Mesenchymal stem cell (in vitro differentiated cells and primary cell): ENCODE measurements at regions not wholly inside any gene's neighbourhood (a gene's known extent, or its start where the extent isn't known, plus 50 kb on each side); places are given as distances from the start of the nearest gene placed in this dataset.
"Not testable (repeated sequence)": the region's sequence is repeated elsewhere in the genome, so short reads cannot be mapped to it uniquely, and the experiment has no call there.

Experiments
- DNase-seq: peaks from one replicate; pipeline ENCODE4 v3.0.0-alpha.2; 2013
- H2AFZ ChIP-seq: one replicate; pipeline ENCODE4 v1.6.1; 2013; ENCODE audit warnings: low read depth, mild to moderate bottlenecking, control low read depth, inconsistent platforms, low read length, moderate library complexity
- H2AK5ac ChIP-seq: 2 replicates; pipeline ENCODE4 v1.6.1; 2013; ENCODE audit warnings: low read length, moderate library complexity, mild to moderate bottlenecking, inconsistent platforms; ENCODE audit not compliant: severe bottlenecking
- H2BK120ac ChIP-seq: one replicate; pipeline ENCODE4 v1.6.1; 2013; ENCODE audit warnings: low read depth, mild to moderate bottlenecking, inconsistent platforms, low read length, moderate library complexity
- H2BK12ac ChIP-seq, 2 experiments: one replicate each; pipeline ENCODE4 v1.6.1; 2013; ENCODE audit warnings: inconsistent platforms in 2 of 2, low read length in 2 of 2, mild to moderate bottlenecking in 2 of 2, moderate library complexity in 2 of 2, control low read depth in 1 of 2
- H2BK15ac ChIP-seq: one replicate; pipeline ENCODE4 v1.6.1; 2013; ENCODE audit warnings: mild to moderate bottlenecking, low read depth, inconsistent platforms; ENCODE audit not compliant: poor library complexity, severe bottlenecking
- H2BK5ac ChIP-seq: 2 replicates; pipeline ENCODE4 v1.6.1; 2013; ENCODE audit warnings: low read depth, mild to moderate bottlenecking, low read length, control low read depth, inconsistent platforms; ENCODE audit not compliant: poor library complexity, severe bottlenecking
- H3K14ac ChIP-seq, 2 experiments: one replicate each; pipeline ENCODE4 v1.6.1; 2013; ENCODE audit warnings: inconsistent platforms in 2 of 2, low read length in 2 of 2, control low read depth in 1 of 2, mild to moderate bottlenecking in 1 of 2, moderate library complexity in 1 of 2
- H3K18ac ChIP-seq, 2 experiments: one replicate each; pipeline ENCODE4 v1.6.1; 2013; ENCODE audit warnings: inconsistent platforms in 2 of 2, low read length in 2 of 2, control low read depth in 1 of 2, low read depth in 1 of 2, mild to moderate bottlenecking in 1 of 2
- H3K23ac ChIP-seq, 2 experiments: one replicate each; pipeline ENCODE4 v1.6.1; 2013; ENCODE audit warnings: inconsistent platforms in 2 of 2, low read length in 2 of 2, mild to moderate bottlenecking in 2 of 2, moderate library complexity in 2 of 2, control low read depth in 1 of 2
- H3K27ac ChIP-seq: 2 replicates; pipeline ENCODE4 v1.5.1; 2013; ENCODE audit warnings: mild to moderate bottlenecking, moderate library complexity, low read length, control low read depth, inconsistent platforms; ENCODE audit not compliant: poor library complexity, severe bottlenecking
- H3K27me3 ChIP-seq, 2 experiments: 2 replicates each; pipeline versions ENCODE4 v1.6.1 to v1.7.0; 2013; ENCODE audit warnings: low read length in 2 of 2, mild to moderate bottlenecking in 2 of 2, moderate library complexity in 2 of 2, control low read depth in 1 of 2, inconsistent platforms in 1 of 2; ENCODE audit not compliant: control insufficient read depth in 1 of 2, insufficient read depth in 1 of 2
- H3K36me3 ChIP-seq, 2 experiments: 2 replicates each; pipeline versions ENCODE4 v1.6.1 to v1.7.0; 2013; ENCODE audit warnings: low read length in 2 of 2, control low read depth in 1 of 2, inconsistent platforms in 1 of 2, low read depth in 1 of 2, mild to moderate bottlenecking in 1 of 2; ENCODE audit not compliant: insufficient read depth in 2 of 2, control insufficient read depth in 1 of 2
- H3K4ac ChIP-seq, 2 experiments: one replicate each; pipeline ENCODE4 v1.6.1; 2013; ENCODE audit warnings: inconsistent platforms in 2 of 2, low read length in 2 of 2, mild to moderate bottlenecking in 2 of 2, moderate library complexity in 2 of 2, control low read depth in 1 of 2, low read depth in 1 of 2
- H3K4me1 ChIP-seq: 2 replicates; pipeline ENCODE4 v1.6.1; 2013; ENCODE audit warnings: low read depth, low read length, control low read depth; ENCODE audit not compliant: control insufficient read depth, insufficient read depth
- H3K4me2 ChIP-seq: 2 replicates; pipeline ENCODE4 v1.6.1; 2013; ENCODE audit warnings: low read length, mild to moderate bottlenecking, inconsistent platforms; ENCODE audit not compliant: poor library complexity, severe bottlenecking
- H3K4me3 ChIP-seq, 2 experiments: 2 replicates each; pipeline versions ENCODE4 v1.5.1 to v1.7.0; 2013; ENCODE audit warnings: low read length in 2 of 2, mild to moderate bottlenecking in 2 of 2, control low read depth in 1 of 2, low read depth in 1 of 2; ENCODE audit not compliant: insufficient read depth in 1 of 2
- H3K79me1 ChIP-seq: replicated peaks from 2 replicates; pipeline ENCODE4 v1.6.1; 2013; ENCODE audit warnings: mild to moderate bottlenecking, control low read depth, low read length, inconsistent platforms; ENCODE audit not compliant: poor library complexity, severe bottlenecking
- H3K9ac ChIP-seq: 2 replicates; pipeline ENCODE4 v1.7.0; 2013; ENCODE audit warnings: mild to moderate bottlenecking, low read length, moderate library complexity
- H3K9me3 ChIP-seq: 2 replicates; pipeline ENCODE4 v1.7.0; 2013; ENCODE audit warnings: mild to moderate bottlenecking, low read length; ENCODE audit not compliant: control insufficient read depth
- H4K8ac ChIP-seq: one replicate; pipeline ENCODE4 v1.6.1; 2013; ENCODE audit warnings: inconsistent platforms, mild to moderate bottlenecking, low read length, moderate library complexity
- H4K91ac ChIP-seq: one replicate; pipeline ENCODE4 v1.6.1; 2013; ENCODE audit warnings: mild to moderate bottlenecking, low read length, inconsistent platforms
- WGBS: methylation state at CpG from one replicate; pipeline ENCODE4 v1.1.7; 2013; ENCODE audit warnings: mixed read lengths; 5-methylcytosine and 5-hydroxymethylcytosine counted together

DNA sequence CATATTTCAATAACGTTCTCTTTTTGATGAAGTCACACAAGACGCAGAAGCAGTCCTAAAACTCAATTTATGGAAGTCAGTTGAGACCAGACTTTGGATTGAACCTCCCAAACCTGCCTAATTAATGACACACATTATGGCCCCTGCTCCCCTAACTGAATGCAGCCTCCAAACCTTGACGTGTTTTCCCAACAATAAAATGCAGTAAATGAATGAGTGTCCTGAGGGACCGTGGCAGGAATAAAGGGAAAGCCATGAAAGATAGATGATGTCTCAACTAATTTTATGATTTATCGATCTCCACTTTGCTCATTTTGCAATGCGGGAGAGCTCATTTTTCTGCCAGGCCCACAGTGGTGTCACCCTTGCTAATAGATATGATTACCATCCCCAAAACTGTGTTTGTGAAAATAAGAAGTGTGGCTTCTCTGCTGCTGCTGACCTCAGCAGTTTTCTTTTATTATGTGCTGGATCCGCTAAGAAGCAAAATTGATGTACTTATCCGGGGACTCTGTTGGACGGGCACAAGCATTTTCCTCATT lies 189.9 kb downstream of the NPIPA8 start:
- no CpG with 5 or more reads among the region's 9 CpGs for WGBS
- H3K14ac ChIP-seq, H4K91ac ChIP-seq, H2BK15ac ChIP-seq, H2BK120ac ChIP-seq, H3K4ac ChIP-seq, H2AK5ac ChIP-seq, H3K23ac ChIP-seq, H3K79me1 ChIP-seq, H3K27me3 ChIP-seq, H3K9me3 ChIP-seq, H3K4me3 ChIP-seq, H4K8ac ChIP-seq, H3K18ac ChIP-seq, H2AFZ ChIP-seq, H3K4me1 ChIP-seq, H3K27ac ChIP-seq, H2BK12ac ChIP-seq, H3K4me2 ChIP-seq, H3K36me3 ChIP-seq, H3K9ac ChIP-seq, H2BK5ac ChIP-seq, DNase-seq: not testable (repeated sequence)

GRCh38 chr16:18142066-18142465 lies 194.5 kb downstream of the NPIPA8 start:
- H3K4me3 ChIP-seq, H2BK120ac ChIP-seq, H3K27ac ChIP-seq, H3K27me3 ChIP-seq, H4K8ac ChIP-seq, H3K23ac ChIP-seq, H4K91ac ChIP-seq, H3K9ac ChIP-seq, H3K9me3 ChIP-seq, H2AK5ac ChIP-seq, H3K4me1 ChIP-seq, H3K79me1 ChIP-seq, H2AFZ ChIP-seq, H3K14ac ChIP-seq, H2BK15ac ChIP-seq, H3K36me3 ChIP-seq, H3K18ac ChIP-seq, H3K4ac ChIP-seq, H2BK5ac ChIP-seq, H2BK12ac ChIP-seq, DNase-seq, H3K4me2 ChIP-seq: not testable (repeated sequence)
- WGBS: no CpG with 5 or more reads among the region's 5 CpGs

DNA sequence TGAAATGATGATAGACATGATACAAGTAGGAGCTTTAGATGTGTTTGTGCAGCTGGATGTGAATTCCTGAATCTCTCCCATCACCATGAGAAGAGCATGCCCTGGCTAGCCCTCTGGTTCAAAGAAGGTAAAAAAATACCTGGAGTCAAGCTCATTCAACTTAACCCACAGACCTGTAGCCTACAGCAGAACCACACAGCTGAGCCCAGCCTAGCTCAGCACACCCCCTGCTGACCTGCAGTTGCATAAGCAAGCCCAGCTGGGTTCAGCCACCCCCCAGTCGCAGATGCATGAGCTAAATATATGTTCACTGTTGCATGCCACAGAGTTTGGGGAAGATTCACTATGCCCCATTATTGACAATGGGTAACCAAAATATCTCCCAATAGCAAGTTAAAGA lies 200.2 kb downstream of the NPIPA8 start:
- not testable (repeated sequence) for H3K4me1 ChIP-seq, H2BK12ac ChIP-seq, H3K4ac ChIP-seq, H3K9me3 ChIP-seq, H2AK5ac ChIP-seq, H3K27me3 ChIP-seq, H3K18ac ChIP-seq, H4K91ac ChIP-seq, H2AFZ ChIP-seq, H3K27ac ChIP-seq, H3K23ac ChIP-seq, H3K4me3 ChIP-seq, H3K4me2 ChIP-seq, H3K14ac ChIP-seq, H3K79me1 ChIP-seq, H2BK5ac ChIP-seq, DNase-seq, H2BK120ac ChIP-seq, H4K8ac ChIP-seq, H2BK15ac ChIP-seq, H3K9ac ChIP-seq, H3K36me3 ChIP-seq
- WGBS: no CpG with 5 or more reads among the region's 1 CpG

DNA sequence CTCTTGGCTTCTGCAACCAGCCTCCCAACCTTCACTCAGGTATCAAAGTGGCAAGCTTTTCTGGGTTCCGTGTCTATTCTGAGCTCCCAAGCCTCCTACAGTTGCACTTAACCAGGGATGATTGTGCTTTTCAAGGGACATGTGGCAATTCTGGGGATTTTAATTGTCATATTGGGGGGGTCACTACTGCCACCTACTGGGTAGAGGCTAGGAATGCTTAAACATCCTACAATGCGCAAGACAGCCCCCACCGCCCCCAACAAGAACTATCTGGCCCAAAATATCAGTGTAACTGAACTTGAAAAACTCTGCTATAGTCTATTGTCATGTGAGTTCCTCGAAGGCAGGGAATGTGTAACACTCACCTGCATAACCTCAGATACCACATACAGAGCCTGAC lies 201.5 kb downstream of the NPIPA8 start:
- not testable (repeated sequence) for H3K79me1 ChIP-seq, H2BK5ac ChIP-seq, H3K36me3 ChIP-seq, H2BK15ac ChIP-seq, H2BK12ac ChIP-seq, H3K18ac ChIP-seq, H2AK5ac ChIP-seq, H3K27me3 ChIP-seq, H4K8ac ChIP-seq, H3K4ac ChIP-seq, H3K4me2 ChIP-seq, H3K9ac ChIP-seq, H2AFZ ChIP-seq, H3K27ac ChIP-seq, H3K9me3 ChIP-seq, H3K4me3 ChIP-seq, H3K14ac ChIP-seq, H4K91ac ChIP-seq, H3K4me1 ChIP-seq, H3K23ac ChIP-seq, DNase-seq, H2BK120ac ChIP-seq
- no CpG with 5 or more reads among the region's 4 CpGs for WGBS
